Neutrophil (primary cell): ENCODE measurements at regions not wholly inside any gene's neighbourhood (a gene's known extent, or its start where the extent isn't known, plus 50 kb on each side); places are given as distances from the start of the nearest gene placed in this dataset.

ENCODE experiments used
- H3K27ac ChIP-seq: fragments of 200-600 bp; sonication (generic); 2 replicates; pipeline ENCODE4 v1.5.1; 2016; ENCODE audit warnings: mild to moderate bottlenecking, moderate library complexity
- H3K27me3 ChIP-seq: fragments of 200-600 bp; sonication (generic); 2 replicates; pipeline ENCODE4 v1.6.0; 2016; ENCODE audit warnings: mild to moderate bottlenecking
- H3K36me3 ChIP-seq: fragments of 200-600 bp; sonication (generic); 2 replicates; pipeline ENCODE4 v1.5.1; 2017
- H3K4me1 ChIP-seq, 2 experiments: fragments of 200-600 bp in 1 of 2; sonication (generic) in 1 of 2; 1 replicate in 1 of 2; 2 replicates in 1 of 2; pipeline versions ENCODE4 v1.5.1 to v1.6.1; 2013 to 2016; ENCODE audit warnings: low read depth in 1 of 2, low read length in 1 of 2, mild to moderate bottlenecking in 1 of 2, moderate library complexity in 1 of 2; ENCODE audit not compliant: control insufficient read depth in 1 of 2, insufficient read depth in 1 of 2
- H3K4me3 ChIP-seq, 2 experiments: fragments of 200-600 bp in 1 of 2; sonication (generic) in 1 of 2; 1 replicate in 1 of 2; 2 replicates in 1 of 2; pipeline ENCODE4 v1.5.1; 2013 to 2016; ENCODE audit warnings: low read depth in 1 of 2, low read length in 1 of 2, mild to moderate bottlenecking in 1 of 2, moderate library complexity in 1 of 2
- H3K9me3 ChIP-seq: fragments of 200-600 bp; sonication (generic); 2 replicates; pipeline ENCODE4 v1.5.1; 2016
- TF ChIP-seq, protein P1 (sequence below): fragments of 200-600 bp; sonication (generic); IDR thresholded peaks from 2 replicates; pipeline ENCODE4 v1.5.1; 2016; ENCODE audit warnings: antibody characterized with exemption

- TF ChIP-seq, protein P1, sequence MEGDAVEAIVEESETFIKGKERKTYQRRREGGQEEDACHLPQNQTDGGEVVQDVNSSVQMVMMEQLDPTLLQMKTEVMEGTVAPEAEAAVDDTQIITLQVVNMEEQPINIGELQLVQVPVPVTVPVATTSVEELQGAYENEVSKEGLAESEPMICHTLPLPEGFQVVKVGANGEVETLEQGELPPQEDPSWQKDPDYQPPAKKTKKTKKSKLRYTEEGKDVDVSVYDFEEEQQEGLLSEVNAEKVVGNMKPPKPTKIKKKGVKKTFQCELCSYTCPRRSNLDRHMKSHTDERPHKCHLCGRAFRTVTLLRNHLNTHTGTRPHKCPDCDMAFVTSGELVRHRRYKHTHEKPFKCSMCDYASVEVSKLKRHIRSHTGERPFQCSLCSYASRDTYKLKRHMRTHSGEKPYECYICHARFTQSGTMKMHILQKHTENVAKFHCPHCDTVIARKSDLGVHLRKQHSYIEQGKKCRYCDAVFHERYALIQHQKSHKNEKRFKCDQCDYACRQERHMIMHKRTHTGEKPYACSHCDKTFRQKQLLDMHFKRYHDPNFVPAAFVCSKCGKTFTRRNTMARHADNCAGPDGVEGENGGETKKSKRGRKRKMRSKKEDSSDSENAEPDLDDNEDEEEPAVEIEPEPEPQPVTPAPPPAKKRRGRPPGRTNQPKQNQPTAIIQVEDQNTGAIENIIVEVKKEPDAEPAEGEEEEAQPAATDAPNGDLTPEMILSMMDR = no peak
- Histone ChIP-seq H3K36me3 (no peaks in the 10 kb centered on the region), H3K27me3 (no peaks in the 10 kb centered on the region), H3K27ac (no peak overlapping the region), H3K4me1 (no peaks in the 10 kb centered on the region), H3K4me3 (no peak overlapping the region), H3K9me3 (no peaks in the 10 kb centered on the region)
Measured at GRCh38 chr22:48531761-48532435, 1295.8 kb downstream of the BRD1 start.

GRCh38 chr22:48531108-48531507, 1296.6 kb downstream of the BRD1 start:
- H3K9me3 ChIP-seq = no peaks in the 10 kb centered on the region
- no peak overlapping the region for H3K4me3 ChIP-seq

DNA sequence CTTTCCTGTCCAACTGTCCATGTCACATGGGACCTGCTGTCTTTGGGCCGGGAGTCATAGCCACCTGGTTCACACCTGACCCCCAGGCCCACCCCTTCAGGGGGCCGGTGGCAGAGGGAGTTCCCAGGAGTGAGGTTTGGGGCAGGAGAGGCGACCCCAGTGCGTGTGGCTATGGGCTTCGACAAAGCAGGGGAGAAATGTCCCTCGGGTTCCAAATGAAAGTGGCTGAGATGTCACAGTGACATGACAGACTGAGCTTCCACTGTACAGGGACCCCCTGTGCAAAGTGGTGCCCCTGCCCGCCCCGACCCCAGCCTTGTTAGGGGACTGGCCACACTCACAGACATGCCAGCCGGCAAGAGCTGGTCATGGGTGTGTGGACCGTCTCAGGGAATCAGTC, 1297.0 kb downstream of the BRD1 start:
- Histone ChIP-seq H3K4me1 (no peaks in the 10 kb centered on the region), H3K36me3 (no peaks in the 10 kb centered on the region), H3K27ac (no peak overlapping the region), H3K9me3 (no peaks in the 10 kb centered on the region), H3K27me3 (no peaks in the 10 kb centered on the region), H3K4me3 (no peak overlapping the region)
- TF ChIP-seq, protein P1 = no peak

More at GRCh38 chr22:48531108-48531507, 1296.6 kb downstream of the BRD1 start:
- Histone ChIP-seq H3K27ac (no peak overlapping the region), H3K27me3 (no peaks in the 10 kb centered on the region), H3K36me3 (no peaks in the 10 kb centered on the region), H3K4me1 (no peaks in the 10 kb centered on the region)
- TF ChIP-seq, protein P1 = no peak

GRCh38 chr22:48528221-48528915, 1299.3 kb downstream of the BRD1 start:
- H3K27ac ChIP-seq = no peak overlapping the region
- H3K36me3 ChIP-seq = no peaks in the 10 kb centered on the region
- no peaks in the 10 kb centered on the region for H3K9me3 ChIP-seq
- TF ChIP-seq, protein P1 = no peak
- no peaks in the 10 kb centered on the region for H3K27me3 ChIP-seq
- no peak overlapping the region for H3K4me3 ChIP-seq
- no peaks in the 10 kb centered on the region for H3K4me1 ChIP-seq

- H3K9me3 ChIP-seq = no peaks in the 10 kb centered on the region
- TF ChIP-seq, protein P1 = no peak
Measured at GRCh38 chr22:48523761-48524160, 1303.9 kb downstream of the BRD1 start.

More at GRCh38 chr22:48523761-48524160, 1303.9 kb downstream of the BRD1 start:
- Histone ChIP-seq H3K27ac (no peak overlapping the region), H3K4me1 (no peaks in the 10 kb centered on the region), H3K4me3 (no peak overlapping the region), H3K36me3 (no peaks in the 10 kb centered on the region), H3K27me3 (no peaks in the 10 kb centered on the region)
